Right lobe of liver (tissue), 6 donors: ENCODE measurements at regions not wholly inside any gene's neighbourhood (a gene's known extent, or its start where the extent isn't known, plus 50 kb on each side); places are given as distances from the start of the nearest gene placed in this dataset.

ENCODE experiments used
- ATAC-seq, 4 donors: fragments of 200-7000 bp; cut with Tn5 transposase; one replicate each; pipeline ENCODE4 v1.9.1; 2020; ENCODE audit warnings: mild to moderate bottlenecking in 4 of 4, moderate library complexity in 4 of 4
- DNase-seq, 3 donors: peaks; one replicate each; pipeline ENCODE4 v3.0.0-alpha.2; 2020
- H3K27ac ChIP-seq, 3 donors: fragments of 200-600 bp; one replicate each; pipeline ENCODE4 v1.8.0; 2022
- H3K27me3 ChIP-seq, 2 donors: fragments of 200-600 bp; one replicate each; pipeline ENCODE4 v1.8.0; 2022
- H3K36me3 ChIP-seq, 4 donors: fragments of 200-600 bp; sonication (generic) in 1 of 4; one replicate each; pipeline versions ENCODE4 v1.5.1 to v1.8.0; 2017 to 2022; ENCODE audit warnings: control low read depth in 1 of 4
- H3K4me1 ChIP-seq, 4 donors: fragments of 200-600 bp; sonication (generic) in 1 of 4; one replicate each; pipeline versions ENCODE4 v1.5.1 to v1.8.0; 2017 to 2022; ENCODE audit warnings: control low read depth in 1 of 4
- H3K4me3 ChIP-seq, 3 donors: fragments of 200-600 bp; one replicate each; pipeline ENCODE4 v1.8.0; 2022
- H3K9me3 ChIP-seq, 4 donors: fragments of 200-600 bp; sonication (generic) in 1 of 4; one replicate each; pipeline versions ENCODE4 v1.5.1 to v1.8.0; 2017 to 2022; ENCODE audit warnings: control low read depth in 1 of 4
- CTCF ChIP-seq, 4 donors: fragments of 200-600 bp in 3 of 4; fragments of 450-650 bp in 1 of 4; IDR thresholded peaks; one replicate each; pipeline versions ENCODE4 v1.5.1 to v1.8.0; 2016 to 2022; ENCODE audit warnings: antibody characterized with exemption in 4 of 4, mild to moderate bottlenecking in 2 of 4
- POLR2A ChIP-seq: fragments of 450-650 bp; IDR thresholded peaks from one replicate; pipeline ENCODE4 v1.6.1; 2017; ENCODE audit warnings: antibody characterized with exemption, mild to moderate bottlenecking
- WGBS: methylation state at CpG from one replicate; pipeline ENCODE4 v1.1.6; 2018; ENCODE audit warnings: low coverage, low lambda C conversion rate; ENCODE audit not compliant: insufficient coverage; ENCODE audit errors: missing lambda C conversion rate; 5-methylcytosine and 5-hydroxymethylcytosine counted together
- intact Hi-C, 2 donors: fragments of 100-400 bp; cut with DNase I; formaldehyde crosslinking; loops; one replicate each; pipeline versions ENCODE4 v1.11.2 to v1.14.1; 2022
- donor health status: DM: no; HTN: yes; CAD: no.
- donor health status: DM: no; HTN: no; CAD: no.
- donor health status: DM: no; HTN: no; CAD: no.
- donor health status: DM: no; HTN: yes; CAD: no.
- donor health status: DM: no; HTN: yes; CAD: no.

- no peak for TF ChIP-seq POLR2A
- no peak for TF ChIP-seq CTCF (IDR thresholded peaks at IDR 0.05)
- no peak overlapping the region for H3K27ac ChIP-seq
- H3K36me3 ChIP-seq: no peaks in the 10 kb centered on the region
- H3K9me3 ChIP-seq: no peaks in the 10 kb centered on the region
- DNase-seq (no peak), ATAC-seq (peak in 1 of 4 donors; percentile 15)
- WGBS: 67% methylated on average over 3 of the region's 3 CpGs
- intact Hi-C loops: no loop called here
- H3K4me1 ChIP-seq: peaks cover 0 to 15% (median 5%) of the 10 kb centered on the region in 4 donors
- H3K4me3 ChIP-seq: no peak overlapping the region
- H3K27me3 ChIP-seq: no peaks in the 10 kb centered on the region
Measured at GRCh38 chr12:107511292-107511691, 174.3 kb upstream of the PWP1 start.

DNA sequence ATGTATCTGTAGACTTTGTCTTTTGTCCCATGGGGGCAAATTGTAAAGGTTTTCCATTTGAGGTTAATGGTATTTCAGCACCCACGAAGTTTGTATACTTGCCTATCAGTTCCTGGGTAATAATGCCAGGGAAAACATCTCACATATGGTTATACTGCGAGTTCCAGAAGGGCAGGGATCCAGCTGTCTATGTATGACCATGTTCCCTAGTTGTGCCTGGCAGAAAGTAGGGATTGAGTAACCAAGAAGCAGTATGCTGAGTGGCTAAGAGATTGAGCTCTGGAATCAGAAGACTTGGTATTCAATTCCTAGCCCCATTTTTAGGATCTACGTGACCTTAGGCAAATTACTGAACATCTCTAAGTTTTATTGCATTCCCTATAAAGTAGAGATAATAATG, 173.2 kb upstream of the PWP1 start:
- H3K4me3 ChIP-seq: no peak overlapping the region
- H3K4me1 ChIP-seq: peaks cover 0 to 15% (median 5%) of the 10 kb centered on the region in 4 donors
- H3K27ac ChIP-seq: no peak overlapping the region
- intact Hi-C loops: no loop called here
- no peaks in the 10 kb centered on the region for H3K36me3 ChIP-seq
- TF ChIP-seq POLR2A (no peak), CTCF (IDR thresholded peaks at IDR 0.05) (no peak)
- ATAC-seq (peak; percentile 39 to 71 (median 42)), DNase-seq (no peak)
- H3K9me3 ChIP-seq: no peaks in the 10 kb centered on the region
- H3K27me3 ChIP-seq: no peaks in the 10 kb centered on the region
- WGBS: 58% methylated on average over 3 of the region's 3 CpGs

GRCh38 chr12:107513184-107513583, 172.4 kb upstream of the PWP1 start:
- TF ChIP-seq POLR2A (no peak), CTCF (IDR thresholded peaks at IDR 0.05) (no peak)
- H3K4me3 ChIP-seq: no peak overlapping the region
- WGBS: 86% methylated on average over 3 of the region's 5 CpGs
- DNase-seq (no peak), ATAC-seq (no peak)
- no peaks in the 10 kb centered on the region for H3K36me3 ChIP-seq
- no peaks in the 10 kb centered on the region for H3K9me3 ChIP-seq
- intact Hi-C loops: no loop called here
- peaks cover 0 to 15% (median 5%) of the 10 kb centered on the region in 4 donors for H3K4me1 ChIP-seq
- H3K27me3 ChIP-seq: no peaks in the 10 kb centered on the region
- no peak overlapping the region for H3K27ac ChIP-seq

DNA sequence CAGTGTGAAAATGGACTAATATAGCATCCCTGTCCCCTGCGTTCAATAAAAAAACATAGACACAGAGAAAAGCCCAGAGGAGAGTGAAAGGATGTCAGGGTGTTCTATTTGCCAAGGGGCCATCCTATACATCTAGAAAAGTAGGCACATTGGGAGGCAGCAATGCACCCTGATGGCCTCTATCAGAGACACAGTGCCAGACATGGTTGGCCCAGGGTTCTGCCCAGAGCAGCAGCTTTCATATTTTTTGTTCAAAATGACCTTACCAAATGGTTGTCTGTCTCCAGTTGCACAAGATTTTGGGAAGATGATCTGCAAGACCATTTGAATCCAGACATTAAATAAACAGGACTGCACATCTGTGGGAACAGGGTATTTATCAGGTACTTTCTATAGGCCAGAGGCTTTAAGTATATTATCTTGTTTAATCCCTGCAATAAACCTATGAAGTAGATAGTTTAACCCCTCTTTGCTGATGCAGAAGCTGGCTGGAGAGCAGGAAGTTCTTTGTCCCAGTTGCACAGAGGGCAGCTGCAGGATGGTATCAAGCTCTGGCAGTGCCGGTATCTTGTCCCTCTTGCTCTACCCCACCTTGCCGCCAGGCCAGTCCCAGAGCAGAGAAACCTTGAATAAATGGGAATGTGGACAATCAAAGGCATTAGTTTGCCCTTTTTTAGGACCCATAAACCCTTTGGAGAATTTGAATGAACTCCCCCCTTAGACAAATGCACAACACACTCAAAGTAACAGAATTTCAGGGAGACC, 171.8 kb upstream of the PWP1 start:
- Histone ChIP-seq H3K4me3 (no peak overlapping the region), H3K4me1 (peaks cover 0 to 15% (median 5%) of the 10 kb centered on the region in 4 donors), H3K27ac (no peak overlapping the region), H3K9me3 (no peaks in the 10 kb centered on the region), H3K36me3 (no peaks in the 10 kb centered on the region), H3K27me3 (no peaks in the 10 kb centered on the region)
- WGBS: 40% methylated on average over 1 of the region's 3 CpGs
- ATAC-seq: no peak
- intact Hi-C loops: no loop called here
- TF ChIP-seq CTCF (IDR thresholded peaks at IDR 0.05) (no peak), POLR2A (no peak)
- DNase-seq: no peak
